HG03280 (cell line): ENCODE measurements at regions not wholly inside any gene's neighbourhood (a gene's known extent, or its start where the extent isn't known, plus 50 kb on each side); places are given as distances from the start of the nearest gene placed in this dataset.

Source experiments
- ATAC-seq: cut with Tn5 transposase; IDR thresholded peaks from one replicate; pipeline ENCODE4 v1.9.1; 2021; ENCODE audit warnings: mild to moderate bottlenecking, moderate library complexity; ENCODE audit not compliant: unreplicated experiment

DNA sequence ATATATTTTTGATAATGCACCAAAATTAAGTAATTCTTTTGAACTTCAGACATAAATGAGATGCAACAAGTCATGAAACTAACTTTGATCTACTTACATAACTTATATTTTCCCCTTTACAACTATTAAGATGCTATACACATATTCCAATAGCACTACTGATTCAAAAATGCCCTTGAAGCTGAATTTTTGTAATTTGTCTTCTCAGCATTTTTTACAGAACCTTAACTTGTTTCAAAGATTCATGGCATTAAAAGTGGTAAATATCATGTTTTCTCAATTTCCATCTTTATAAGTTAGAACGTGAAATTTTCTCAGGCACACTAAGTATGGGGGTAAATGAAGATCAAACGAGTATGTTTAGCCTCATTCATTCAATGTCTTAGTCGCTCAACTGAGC, 460.0 kb upstream of the FAM241A start:
- no peak for ATAC-seq

DNA sequence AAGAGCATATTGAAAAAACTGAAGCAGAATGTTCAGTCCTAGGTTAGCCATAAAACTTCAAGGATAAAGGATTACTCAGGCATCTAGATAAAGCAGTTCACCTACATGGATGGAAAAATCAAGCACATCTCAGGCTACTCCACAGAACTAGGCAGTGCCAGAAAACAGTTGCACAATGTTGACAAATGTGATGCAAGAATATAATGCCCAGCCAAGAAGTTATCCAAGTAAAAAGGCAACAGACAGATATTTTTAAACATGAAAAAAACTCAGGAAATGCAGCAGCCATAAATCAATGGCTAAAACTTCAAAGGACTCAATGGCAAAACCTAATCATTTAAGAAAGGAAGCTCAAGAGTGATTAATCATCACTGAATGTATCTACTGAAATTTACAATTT, 456.0 kb upstream of the FAM241A start:
- ATAC-seq, result no peak

DNA sequence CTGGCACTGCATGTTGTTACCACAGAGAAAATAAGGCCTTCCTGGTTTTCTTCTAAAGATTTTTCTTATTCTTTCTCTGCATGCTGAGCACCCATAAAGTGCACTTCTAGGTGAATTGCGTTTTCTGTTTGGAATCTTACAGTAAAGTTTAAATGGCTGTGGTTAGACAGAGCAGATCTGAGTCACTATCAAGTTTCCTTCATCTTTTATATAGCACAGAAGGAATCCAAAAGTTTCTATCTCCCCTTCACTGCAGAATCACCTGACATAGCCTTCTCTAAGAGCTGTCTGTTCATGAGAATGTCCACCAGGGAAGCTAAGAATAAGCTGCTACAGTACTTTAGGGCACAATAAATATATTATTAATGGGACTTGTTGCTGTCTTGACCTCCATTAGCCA, 455.5 kb upstream of the FAM241A start:
- no peak for ATAC-seq

DNA sequence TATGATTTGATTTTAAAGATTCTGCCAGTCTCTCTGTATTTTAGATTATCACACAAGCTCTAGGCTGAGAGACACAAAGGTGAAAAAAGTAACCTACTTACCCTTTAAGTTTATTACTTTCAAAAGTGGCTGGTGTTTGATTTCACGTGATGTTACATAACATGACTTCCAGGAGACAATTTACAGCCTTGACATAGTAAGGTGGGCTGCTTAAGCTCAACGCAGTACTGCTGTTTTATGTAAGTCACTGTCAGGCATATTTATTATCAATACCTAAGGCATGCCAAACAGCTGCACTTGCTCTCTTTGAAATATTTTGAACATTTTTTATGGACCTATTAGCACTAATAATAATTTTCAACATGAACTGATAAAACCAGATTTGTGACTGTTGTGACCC, 451.5 kb upstream of the FAM241A start:
- no peak for ATAC-seq

DNA sequence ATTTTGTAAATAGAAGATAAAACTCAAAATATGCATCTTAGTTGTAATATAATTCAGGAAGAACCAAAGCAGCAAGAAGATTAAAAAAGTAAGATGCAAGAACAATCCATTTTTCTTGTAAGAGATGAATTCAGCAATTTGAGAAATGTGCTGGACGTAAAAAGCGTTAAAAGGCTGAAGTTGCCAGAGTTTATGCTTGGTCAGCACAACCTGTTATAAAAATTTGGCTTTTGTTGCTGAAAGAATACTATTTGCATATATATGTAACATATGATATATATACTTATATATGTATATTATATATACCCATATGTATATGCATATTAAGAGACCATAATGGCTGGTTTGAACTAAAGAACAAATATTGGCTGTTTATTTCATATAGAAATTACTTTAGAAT, 449.6 kb upstream of the FAM241A start:
- no peak for ATAC-seq

DNA sequence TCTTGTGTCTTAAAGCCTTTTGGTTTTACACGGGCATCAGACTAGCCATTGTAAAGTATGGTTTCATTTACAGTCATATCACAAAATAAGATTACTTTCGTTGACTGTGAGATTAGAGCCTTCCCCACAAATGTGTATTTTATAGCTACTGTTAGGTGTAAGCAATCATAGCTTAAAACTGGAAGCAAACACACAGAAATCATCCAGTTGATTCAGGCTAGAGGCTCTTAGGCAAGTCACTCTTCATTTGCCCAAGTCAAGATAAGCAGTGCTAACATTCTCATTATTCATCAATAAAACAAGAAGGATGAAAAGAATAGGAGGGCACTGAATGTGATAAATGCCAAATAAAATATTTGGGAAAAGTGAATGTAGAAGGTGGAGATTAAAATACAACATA, 448.7 kb upstream of the FAM241A start:
- no peak for ATAC-seq

DNA sequence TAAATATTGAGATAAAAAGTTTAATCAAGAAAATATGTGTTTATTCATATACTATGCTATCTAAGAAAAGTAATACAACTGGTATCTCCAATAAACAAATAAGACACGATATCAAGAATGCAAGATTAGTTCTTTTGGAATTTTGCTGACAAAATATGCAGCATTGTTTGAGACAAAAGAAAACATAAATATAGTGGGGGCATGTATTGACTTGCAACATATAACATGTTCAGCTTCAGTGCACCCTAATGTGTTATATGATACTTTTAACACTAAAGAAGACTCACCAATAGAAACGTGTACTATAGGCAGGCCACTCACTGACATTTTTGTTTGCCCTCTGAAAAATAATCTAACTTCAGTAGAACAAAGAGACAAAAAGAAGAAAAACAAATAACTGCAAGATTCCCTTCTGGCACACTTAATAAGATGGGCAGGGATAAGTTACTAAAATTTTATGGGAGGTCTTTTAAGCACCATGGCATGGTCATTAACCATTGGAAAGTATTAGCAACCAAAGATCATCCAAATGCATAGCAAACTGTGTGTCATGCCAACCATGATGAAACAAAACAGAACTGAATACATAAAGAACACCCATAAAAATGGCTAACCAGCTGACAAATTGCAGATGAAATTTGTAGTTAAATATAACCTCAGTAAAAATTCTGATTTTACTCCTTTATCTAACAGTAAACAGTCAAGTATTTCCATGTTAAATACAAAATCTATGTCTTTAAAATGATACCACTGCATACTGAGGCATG, 447.9 kb upstream of the FAM241A start:
- no peak for ATAC-seq

DNA sequence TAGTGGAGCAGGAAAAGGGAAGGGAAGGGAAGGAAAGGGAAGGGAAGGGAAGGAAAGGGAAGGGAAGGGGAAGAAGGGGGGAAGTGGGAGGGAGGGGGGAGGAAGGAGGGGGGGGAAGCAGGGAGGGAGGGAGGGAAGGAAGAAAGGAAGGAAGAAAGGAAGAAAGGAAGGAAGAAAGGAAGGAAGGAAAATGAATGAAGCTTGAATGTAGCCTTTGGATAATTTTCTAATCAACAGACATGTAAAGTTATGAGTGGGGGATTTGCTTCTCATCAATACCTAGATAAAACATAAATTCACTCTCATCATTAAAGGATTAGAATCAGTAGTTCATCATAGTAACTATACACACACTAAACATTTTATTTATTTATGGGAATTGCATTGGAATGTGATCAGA, 446.9 kb upstream of the FAM241A start:
- ATAC-seq, result no peak

DNA sequence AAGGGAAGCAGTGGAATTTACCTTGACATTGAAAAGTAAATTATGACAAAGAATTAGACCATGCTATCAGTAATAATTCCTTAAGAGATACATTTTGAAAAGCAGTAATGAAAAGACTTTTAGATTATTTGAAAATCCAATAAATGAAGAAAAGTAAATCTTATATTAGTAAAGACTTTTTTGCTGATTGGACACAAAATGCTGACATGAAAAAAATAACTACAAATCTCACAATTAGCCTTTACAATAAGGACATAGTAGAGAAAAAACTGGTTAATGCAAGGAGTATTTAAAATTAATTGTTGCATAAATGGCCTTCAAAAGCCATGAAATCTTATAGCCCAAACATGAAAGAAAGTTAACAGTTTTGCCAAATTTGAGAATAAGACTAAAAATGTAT, 446.1 kb upstream of the FAM241A start:
- no peak for ATAC-seq

DNA sequence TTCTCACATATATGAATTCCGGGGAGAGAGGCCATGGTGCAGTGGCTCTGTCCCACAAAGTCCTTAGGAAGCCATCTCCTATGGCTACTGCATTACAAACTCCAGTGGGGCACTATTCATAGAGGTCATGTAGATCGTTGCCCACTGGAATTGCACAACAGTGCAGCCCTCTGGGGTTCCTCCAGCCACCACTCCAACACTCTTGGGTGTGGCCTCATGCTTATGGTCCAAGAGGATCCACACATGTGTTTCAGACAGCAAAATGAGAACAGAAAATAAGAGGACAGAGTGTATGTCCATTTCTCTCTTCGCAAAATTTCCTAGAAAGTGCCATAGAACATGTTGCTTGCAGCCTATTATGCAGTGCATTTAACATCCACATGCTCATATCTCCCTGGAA, 444.2 kb upstream of the FAM241A start:
- no peak for ATAC-seq

DNA sequence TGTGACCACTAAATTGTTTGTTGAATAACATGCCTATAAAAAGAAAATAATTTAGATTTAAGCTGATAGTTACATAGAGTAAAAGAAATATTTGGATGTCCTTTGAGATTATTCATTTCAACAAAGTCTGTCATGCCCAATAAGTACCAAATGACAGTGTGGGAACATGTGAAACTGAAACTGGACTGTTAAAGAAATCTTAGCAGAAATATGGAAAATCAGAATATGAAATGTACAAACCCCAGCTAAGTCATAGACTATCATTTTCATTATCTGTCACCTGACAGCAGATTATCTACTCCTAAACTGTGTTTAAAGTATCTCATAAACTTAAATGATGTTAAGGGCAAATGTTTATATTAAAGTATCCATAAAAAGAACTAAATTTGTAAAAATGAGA, 437.8 kb upstream of the FAM241A start:
- ATAC-seq, result no peak

DNA sequence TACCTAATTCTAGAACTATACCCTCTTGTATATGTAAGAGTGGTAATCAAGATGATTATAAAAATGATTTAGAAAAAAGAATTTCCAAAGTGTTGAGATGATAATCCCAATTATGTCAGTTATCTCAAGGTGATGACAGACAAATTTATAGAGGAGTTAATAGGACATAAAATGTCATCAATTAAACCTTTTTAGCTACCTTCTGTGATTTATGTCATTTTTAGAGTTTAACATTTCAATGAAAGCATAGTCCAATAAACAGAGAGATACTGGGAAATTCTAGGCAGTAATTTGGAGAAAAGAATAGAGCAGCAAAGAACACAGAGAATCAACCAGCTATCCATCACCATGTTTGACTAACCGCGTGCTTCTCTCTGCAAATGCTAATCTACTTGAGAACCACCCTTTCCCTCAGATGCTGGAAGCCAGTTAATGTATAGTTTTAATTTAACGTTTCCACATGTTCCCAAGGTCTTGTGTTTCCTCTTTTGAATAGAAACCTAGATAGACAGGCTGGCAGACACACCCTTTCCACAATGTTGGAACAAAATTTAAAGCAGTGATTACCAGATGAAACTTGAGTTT, 433.1 kb upstream of the FAM241A start:
- ATAC-seq, result no peak

DNA sequence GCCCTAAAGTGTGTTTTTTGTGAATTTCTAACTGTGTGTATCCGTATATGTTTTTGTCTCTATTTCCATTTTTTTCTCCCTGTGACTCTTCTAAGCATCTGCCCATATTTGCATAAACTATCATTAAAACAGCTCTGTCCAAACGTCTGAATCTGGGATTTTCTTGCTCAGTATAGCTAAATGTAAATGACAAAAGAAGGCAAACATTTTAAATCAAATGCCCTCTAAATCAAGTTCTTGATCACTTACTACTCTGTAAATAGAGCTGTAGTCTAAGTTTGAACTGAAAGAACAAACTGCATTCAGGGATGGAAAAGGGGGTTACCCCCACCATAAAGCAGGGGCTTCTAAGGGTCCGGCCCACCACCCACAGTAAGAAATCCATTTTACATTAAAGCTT, 432.0 kb upstream of the FAM241A start:
- ATAC-seq, result no peak

DNA sequence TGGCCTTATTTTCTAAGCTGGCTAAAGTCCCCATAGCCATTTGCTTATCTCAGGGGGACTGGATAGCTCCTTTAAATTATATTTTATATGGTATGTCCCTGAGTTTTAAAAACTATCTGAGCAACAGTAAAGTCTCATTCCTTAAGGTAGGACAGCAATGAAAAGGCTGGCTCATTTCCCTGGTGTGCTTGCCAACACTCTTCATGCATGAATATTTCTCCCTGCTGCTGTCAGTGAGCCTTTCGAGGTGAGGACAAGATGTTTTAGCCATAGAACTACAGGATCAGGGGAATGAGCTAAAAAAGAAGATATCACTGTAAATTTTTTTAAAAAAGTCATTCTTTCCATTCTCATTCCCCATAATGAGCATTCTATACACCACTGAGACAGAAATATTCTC, 427.3 kb upstream of the FAM241A start:
- no peak for ATAC-seq

DNA sequence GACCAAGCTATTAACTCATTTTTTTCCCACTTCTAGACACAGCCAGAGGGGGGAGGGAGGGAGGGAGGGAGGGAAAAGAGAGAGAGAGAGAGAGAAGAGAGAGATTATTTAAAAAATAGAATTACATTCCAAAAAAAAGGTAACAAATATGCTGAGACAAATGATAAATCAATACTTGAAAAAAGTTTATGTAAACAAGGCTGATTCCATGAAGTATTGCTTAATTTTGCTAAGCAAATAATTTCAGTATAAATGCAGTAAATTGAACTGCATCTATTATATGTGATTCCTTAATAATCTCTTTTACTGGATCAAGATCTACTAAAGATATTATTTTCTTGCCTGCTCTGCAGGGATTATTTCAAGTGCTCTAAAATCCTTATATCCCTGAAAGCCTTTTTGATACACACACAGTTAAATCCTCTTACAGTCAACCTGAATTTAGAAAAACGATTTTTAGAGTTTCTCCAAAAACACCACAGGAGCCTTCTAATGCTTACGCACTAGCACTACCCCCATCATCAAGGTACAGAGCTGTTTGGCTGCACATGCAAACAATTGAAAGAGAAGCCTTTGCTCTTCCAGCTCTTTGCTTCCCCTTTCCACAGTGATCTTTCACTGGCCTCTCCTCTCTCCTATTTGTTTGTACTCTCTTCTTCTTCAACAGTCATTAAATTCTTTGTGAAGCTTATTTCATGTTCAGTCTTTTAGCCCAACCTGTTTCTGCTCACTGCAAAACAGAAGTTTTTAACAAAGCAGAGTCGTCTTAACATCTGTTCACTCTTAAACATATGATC, 426.3 kb upstream of the FAM241A start:
- ATAC-seq, result no peak

DNA sequence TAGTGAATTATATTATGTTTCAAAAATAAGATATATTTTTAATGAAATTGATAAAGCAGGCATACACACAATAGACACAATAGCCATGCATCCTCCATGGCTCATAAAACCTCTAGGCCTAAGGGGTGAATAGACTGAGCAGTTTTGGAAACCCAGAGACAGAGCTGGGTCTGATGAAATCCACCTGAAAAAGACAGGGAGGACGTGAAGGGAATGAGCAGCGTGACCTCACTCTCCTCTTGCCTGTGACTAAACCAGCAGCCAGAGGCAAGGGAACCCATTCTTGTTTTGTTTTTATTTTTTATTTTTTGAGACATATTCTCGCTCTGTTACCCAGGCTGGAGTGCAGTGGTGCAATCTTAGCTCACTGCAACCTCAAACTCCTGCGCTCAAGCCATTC, 424.4 kb upstream of the FAM241A start:
- ATAC-seq, result no peak

DNA sequence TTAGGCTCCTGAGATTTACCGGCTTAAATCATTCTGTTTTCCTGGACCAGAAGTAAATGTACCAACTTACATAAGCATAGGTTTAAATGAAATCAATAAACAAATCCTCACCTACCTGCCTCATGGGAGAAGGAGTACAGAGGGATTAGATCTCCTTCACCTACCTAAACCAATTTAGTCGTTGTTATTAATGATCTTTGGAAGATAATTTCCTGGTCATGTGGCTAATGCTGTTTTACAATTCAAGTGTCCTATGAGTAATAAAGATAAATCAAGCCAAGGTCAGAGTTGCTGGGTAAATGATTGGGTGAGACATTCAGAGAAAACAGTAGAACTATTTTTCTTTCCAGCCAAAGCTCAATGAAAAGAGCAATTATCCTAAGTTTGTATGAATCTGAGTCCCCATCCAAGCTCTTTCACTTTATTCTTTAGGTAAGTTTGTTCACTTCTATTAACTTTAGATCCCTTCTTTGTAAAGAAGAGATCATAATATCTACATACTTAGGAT, 423.0 kb upstream of the FAM241A start:
- no peak for ATAC-seq

DNA sequence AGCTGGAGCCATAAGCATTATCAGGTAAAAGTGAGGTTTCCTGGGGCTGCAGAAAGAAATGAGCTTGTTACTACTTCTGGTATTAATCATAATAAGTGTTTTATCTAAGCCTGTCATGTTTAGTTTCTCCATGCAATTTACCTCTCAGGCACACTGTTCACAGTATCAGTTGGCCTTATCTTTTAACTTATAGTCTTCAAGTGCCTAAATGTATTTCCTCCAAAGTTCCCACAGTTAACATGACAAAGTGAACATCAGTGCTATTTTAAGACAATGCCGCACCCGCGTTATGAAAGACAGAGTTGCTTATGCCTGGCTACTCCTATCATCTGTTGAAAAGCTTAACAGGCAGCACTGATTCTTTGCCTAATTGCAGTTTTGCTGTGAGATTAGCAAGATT, 408.7 kb upstream of the FAM241A start:
- ATAC-seq, result no peak

DNA sequence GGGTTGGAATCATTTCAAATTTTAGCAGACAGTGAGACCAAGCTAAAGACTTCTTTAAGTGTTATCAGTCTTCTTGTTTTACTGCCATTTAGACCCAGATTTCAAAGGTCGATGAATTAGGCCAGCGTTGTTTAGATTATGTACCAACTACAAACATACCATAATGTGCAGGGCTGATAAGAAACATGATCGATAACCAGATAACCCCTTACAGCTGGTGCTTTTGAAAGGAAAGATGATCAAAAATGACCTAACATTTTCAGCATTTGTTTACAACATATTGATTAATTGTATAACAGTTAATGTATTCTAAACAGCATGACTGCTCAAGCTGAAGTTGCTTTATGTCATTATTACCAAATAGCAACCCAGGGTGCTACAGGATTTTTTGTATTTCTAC, 400.4 kb upstream of the FAM241A start:
- no peak for ATAC-seq

DNA sequence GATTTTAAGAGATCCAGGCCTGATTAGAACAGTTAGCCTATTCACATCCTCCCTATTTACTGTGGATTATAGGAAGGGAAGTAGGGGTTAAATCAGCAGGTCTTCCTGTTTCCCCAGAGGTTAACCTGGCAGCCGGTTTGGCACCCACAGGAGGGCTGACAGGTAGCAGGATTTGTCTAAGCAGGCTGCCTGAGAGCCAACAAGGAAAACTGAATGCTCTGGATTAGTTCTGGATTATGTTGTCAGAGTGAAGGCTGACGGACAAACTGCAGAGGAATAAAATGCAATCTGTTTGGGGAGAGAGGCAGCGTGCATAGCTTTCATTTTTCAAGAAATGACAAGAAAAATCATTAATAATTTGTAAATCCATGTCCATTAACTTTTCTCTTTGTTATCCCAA, 397.1 kb upstream of the FAM241A start:
- no peak for ATAC-seq

DNA sequence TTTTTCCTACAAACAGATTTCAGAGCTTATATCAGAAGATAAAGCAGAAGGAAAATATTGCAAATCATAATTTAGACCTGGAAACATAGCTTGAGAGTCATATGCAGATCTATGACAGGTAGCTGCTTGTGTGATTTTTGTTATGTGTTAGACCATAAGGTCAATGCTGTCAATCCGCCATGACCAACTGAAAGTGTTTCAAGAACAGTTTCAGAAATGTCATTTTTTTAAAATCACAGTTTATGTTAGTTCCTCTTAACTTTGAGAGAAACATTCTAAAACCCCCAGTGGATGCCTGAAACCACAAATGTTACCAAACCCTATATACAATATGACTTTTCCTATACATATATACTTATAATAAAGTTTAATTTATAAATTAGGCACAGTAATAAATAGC, 391.3 kb upstream of the FAM241A start:
- ATAC-seq, result no peak

DNA sequence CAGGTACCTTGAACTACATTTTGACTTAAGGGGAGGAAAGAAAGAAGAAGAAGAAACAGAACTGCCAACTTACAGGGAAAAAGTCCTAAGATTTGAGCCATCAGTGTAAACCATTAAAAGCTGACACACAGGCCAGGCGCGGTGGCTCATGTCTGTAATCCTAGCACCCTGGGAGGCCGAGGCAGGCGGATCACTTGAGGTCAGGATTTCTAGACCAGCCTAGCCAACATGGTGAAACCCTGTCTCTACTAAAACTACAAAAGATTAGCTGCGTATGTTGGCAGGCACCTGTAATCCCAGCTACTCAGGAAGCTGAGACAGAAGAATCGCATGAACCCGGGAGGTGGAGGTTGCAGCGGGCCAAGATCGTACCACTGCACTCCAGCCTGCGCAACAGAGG, 389.7 kb upstream of the FAM241A start:
- no peak for ATAC-seq
